ENCODE measurements at regions not wholly inside any gene's neighbourhood (a gene's known extent, or its start where the extent isn't known, plus 50 kb on each side); places are given as distances from the start of the nearest gene placed in this dataset.

DNA sequence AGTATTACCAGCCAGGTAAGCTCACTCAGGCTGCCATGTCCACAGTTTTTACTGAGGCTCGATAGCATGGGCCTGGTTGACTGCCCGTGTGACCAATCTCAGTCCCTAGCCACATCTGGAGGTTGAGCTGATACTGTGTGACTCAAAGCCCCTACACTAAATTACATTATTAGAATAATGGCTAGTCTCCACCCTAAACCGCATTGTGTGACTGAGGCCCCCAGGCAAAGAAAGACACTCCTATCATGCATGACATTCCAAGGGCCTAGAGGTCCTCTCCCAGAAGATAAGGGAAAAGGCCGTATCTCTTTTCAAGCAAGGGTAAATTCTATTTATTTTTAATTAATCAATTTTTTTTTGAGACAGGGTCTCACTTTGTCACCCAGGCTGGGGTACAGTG, 505.3 kb downstream of the HAPSTR1 start:
- no peaks in the 10 kb centered on the region for H3K4me1 ChIP-seq (ENCODE audit: control insufficient read depth, insufficient read depth, low read length)
- H3K27me3 ChIP-seq (replicated peaks; ENCODE audit: control insufficient read depth, insufficient read depth, low read length), result peaks cover 3% of the 10 kb centered on the region
- no peak for DNase-seq (ENCODE audit: low read depth)
- H3K9me3 ChIP-seq (ENCODE audit: control insufficient read depth, low read length), result no peaks in the 10 kb centered on the region
- H3K36me3 ChIP-seq (ENCODE audit: control insufficient read depth, insufficient read depth, low read length, severe bottlenecking), result no peaks in the 10 kb centered on the region
- H3K4me3 ChIP-seq (ENCODE audit: low read length), result no peak overlapping the region
- no peak overlapping the region for H3K9ac ChIP-seq (ENCODE audit: low read length)

DNA sequence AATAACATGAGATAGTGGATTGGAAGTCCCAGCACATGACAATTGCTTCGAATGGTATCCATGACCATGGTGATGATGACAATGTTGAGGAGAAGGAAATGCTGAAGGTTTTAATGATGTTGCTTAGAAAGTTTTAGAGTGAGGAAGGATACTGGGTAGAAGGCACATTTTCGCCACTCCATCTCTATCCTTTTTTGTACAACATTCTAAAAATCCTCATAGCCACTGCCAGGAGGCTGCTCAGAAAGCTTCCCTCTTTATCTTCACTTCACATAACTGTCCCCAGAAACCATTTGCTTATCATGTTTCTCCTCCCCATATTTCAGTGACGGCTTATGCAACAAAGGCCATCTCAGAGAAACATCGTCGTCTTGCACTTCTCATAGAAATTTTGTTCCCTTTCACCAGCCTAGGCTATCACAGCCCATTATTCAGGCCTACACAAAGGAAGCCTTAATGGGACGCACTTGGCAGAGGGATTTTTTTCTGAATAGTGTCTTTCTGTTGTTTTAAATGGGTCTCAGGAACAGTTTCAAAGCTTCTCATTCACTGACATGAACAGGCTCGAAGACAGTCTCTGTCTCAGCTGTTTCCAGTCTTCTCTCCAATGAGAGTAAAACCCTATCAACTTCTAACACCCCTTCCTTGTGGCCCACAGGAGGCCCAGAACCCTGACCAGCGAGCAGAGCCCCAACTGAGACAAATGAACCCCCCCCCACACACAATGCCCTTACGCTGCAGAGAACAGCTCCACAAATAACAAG, 506.7 kb downstream of the HAPSTR1 start:
- Histone ChIP-seq H3K4me3 (ENCODE audit: low read length) (no peak overlapping the region), H3K9me3 (ENCODE audit: control insufficient read depth, low read length) (no peaks in the 10 kb centered on the region), H3K27me3 (replicated peaks; ENCODE audit: control insufficient read depth, insufficient read depth, low read length) (no peaks in the 10 kb centered on the region), H3K4me1 (ENCODE audit: control insufficient read depth, insufficient read depth, low read length) (no peaks in the 10 kb centered on the region), H3K9ac (ENCODE audit: low read length) (no peak overlapping the region), H3K36me3 (ENCODE audit: control insufficient read depth, insufficient read depth, low read length, severe bottlenecking) (no peaks in the 10 kb centered on the region)
- DNase-seq (ENCODE audit: low read depth), result no peak

DNA sequence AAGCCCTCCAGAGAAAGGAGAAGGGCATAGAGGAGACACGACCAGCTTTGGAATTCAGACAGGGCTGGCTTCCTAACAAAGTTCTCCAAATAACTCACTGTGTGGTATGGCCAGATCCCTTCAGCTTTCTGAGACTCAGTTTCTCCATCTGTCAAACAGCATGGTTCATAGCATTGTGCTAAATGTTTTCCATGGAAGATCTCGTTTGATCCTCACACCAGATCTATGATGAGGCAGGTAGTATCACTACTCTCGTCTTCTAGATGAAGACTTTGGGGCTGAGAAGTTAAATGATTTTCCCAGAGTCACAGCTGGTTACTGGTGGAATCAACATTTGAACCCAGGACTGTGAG, 507.3 kb downstream of the HAPSTR1 start:
- Histone ChIP-seq H3K36me3 (ENCODE audit: control insufficient read depth, insufficient read depth, low read length, severe bottlenecking) (no peaks in the 10 kb centered on the region), H3K4me3 (ENCODE audit: low read length) (no peak overlapping the region), H3K9ac (ENCODE audit: low read length) (no peak overlapping the region), H3K4me1 (ENCODE audit: control insufficient read depth, insufficient read depth, low read length) (no peaks in the 10 kb centered on the region), H3K9me3 (ENCODE audit: control insufficient read depth, low read length) (no peaks in the 10 kb centered on the region), H3K27me3 (replicated peaks; ENCODE audit: control insufficient read depth, insufficient read depth, low read length) (no peaks in the 10 kb centered on the region)
- DNase-seq (ENCODE audit: low read depth), result no peak

DNA sequence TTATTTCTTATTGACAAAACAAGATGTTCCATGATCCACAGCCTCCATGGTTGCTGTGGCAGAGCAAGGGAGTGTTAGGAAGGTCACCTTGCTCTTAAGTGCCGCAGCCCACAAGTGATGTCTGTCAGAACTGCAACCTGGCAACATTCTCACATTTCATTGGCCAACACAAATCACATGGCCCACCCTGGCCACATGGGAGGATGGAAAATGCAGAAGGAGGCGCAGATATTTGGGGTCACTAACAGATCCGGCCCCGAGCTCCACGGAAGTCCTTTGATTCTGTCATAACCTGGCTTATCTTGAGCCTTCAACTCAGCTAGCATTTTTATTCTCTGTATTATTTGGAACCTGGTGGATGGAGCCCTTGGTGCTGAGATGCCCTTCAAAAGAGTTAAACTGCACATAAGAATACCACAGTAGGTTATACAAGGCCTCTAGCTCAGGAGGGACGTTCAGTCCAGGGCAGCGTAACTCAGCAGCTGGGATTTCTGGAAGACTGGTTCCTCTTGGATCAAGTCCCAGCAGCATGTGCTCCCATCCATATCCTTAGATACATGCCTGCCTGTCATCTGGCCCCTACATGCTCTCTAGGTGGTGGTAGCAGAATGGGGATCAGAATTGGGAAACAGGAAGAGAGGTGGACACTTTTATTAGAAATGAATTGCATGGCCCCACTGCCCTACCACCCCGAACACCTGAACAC, 508.1 kb downstream of the HAPSTR1 start:
- no peak overlapping the region for H3K4me3 ChIP-seq (ENCODE audit: low read length)
- H3K36me3 ChIP-seq (ENCODE audit: control insufficient read depth, insufficient read depth, low read length, severe bottlenecking), result no peaks in the 10 kb centered on the region
- H3K9ac ChIP-seq (ENCODE audit: low read length), result no peak overlapping the region
- H3K4me1 ChIP-seq (ENCODE audit: control insufficient read depth, insufficient read depth, low read length), result no peaks in the 10 kb centered on the region
- peaks cover 3% of the 10 kb centered on the region for H3K27me3 ChIP-seq (replicated peaks; ENCODE audit: control insufficient read depth, insufficient read depth, low read length)
- no peak for DNase-seq (ENCODE audit: low read depth)
- H3K9me3 ChIP-seq (ENCODE audit: control insufficient read depth, low read length), result no peaks in the 10 kb centered on the region

DNA sequence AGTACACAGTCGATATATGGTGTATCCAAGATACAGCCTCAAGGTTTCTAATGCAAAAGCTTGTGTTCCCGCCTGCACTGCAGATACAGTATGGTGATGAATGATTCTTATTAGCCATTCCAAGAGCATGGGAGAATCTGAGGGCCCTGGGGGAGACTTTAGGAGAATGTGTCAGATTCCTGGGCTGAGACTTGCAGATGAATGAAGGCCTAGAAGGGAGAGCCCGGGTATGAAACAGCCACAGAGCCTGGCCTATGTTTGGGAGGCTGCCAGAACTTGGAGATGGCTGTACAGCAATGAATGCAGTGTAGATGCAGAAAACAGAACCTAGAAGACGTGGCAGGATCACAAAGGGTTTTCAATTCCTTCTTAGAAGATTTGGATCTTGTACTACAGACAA, 510.7 kb downstream of the HAPSTR1 start:
- no peak overlapping the region for H3K4me3 ChIP-seq (ENCODE audit: low read length)
- H3K36me3 ChIP-seq (ENCODE audit: control insufficient read depth, insufficient read depth, low read length, severe bottlenecking), result no peaks in the 10 kb centered on the region
- peaks cover 3% of the 10 kb centered on the region for H3K27me3 ChIP-seq (replicated peaks; ENCODE audit: control insufficient read depth, insufficient read depth, low read length)
- no peak for DNase-seq (ENCODE audit: low read depth)
- no peak overlapping the region for H3K9ac ChIP-seq (ENCODE audit: low read length)
- H3K4me1 ChIP-seq (ENCODE audit: control insufficient read depth, insufficient read depth, low read length), result no peaks in the 10 kb centered on the region
- no peaks in the 10 kb centered on the region for H3K9me3 ChIP-seq (ENCODE audit: control insufficient read depth, low read length)

DNA sequence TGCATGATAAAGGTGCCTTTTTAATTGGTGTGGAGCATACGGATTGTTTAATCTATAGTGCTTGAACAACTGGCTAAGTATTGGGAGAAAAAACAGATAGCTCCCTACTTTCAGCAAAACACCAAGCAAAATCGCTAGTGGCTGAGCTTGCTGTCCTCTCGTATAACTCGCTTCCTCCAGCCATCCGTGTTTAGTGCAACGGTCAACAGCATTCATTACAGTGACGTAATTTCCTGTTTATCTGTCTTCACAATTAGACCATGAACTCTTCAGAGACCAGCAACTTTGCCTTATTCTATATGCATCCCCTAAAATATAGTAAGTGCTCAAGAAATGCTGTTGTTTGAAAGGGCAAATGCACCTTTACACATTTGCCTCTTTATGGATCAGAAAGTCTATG, 511.9 kb downstream of the HAPSTR1 start:
- Histone ChIP-seq H3K4me3 (ENCODE audit: low read length) (no peak overlapping the region), H3K4me1 (ENCODE audit: control insufficient read depth, insufficient read depth, low read length) (no peaks in the 10 kb centered on the region), H3K27me3 (replicated peaks; ENCODE audit: control insufficient read depth, insufficient read depth, low read length) (peaks cover 3% of the 10 kb centered on the region), H3K9me3 (ENCODE audit: control insufficient read depth, low read length) (no peaks in the 10 kb centered on the region), H3K9ac (ENCODE audit: low read length) (no peak overlapping the region), H3K36me3 (ENCODE audit: control insufficient read depth, insufficient read depth, low read length, severe bottlenecking) (no peaks in the 10 kb centered on the region)
- DNase-seq (ENCODE audit: low read depth), result no peak

DNA sequence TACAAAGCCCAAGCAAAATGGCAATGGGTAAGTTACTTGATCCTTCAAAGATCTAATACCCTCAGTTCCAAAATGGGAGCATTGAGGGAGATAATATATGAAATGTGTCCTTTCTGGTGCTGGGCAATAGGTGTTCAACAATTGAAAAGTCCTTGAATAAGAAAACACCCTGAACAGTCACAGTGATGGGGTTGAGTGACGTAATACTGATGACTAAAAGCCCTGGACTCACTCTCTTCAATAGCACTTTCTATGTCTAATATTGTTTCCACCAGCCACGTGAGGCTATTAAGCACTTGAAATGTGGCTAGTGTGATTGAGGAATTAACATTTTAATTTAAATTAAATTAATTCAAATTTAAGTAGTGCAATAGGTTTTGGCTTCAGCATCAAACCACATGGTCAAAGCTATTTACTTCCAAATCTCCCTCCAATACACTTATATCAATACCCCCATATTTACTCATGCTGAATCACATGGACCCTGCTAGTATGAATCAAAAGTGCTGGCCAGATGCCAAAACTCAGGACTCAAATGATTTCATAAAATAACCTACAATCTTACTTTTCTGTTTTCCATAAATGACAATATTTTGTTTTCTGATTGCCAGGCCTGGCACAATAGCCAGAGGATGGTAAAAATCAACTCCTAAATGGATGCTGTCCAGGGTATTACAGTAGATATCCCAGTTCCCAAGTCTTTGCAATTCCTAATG, 516.2 kb downstream of the HAPSTR1 start:
- peaks cover 11% of the 10 kb centered on the region for H3K27me3 ChIP-seq (replicated peaks; ENCODE audit: control insufficient read depth, insufficient read depth, low read length)
- no peaks in the 10 kb centered on the region for H3K9me3 ChIP-seq (ENCODE audit: control insufficient read depth, low read length)
- H3K36me3 ChIP-seq (ENCODE audit: control insufficient read depth, insufficient read depth, low read length, severe bottlenecking), result no peaks in the 10 kb centered on the region
- no peak for DNase-seq (ENCODE audit: low read depth)
- no peaks in the 10 kb centered on the region for H3K4me1 ChIP-seq (ENCODE audit: control insufficient read depth, insufficient read depth, low read length)
- no peak overlapping the region for H3K9ac ChIP-seq (ENCODE audit: low read length)
- no peak overlapping the region for H3K4me3 ChIP-seq (ENCODE audit: low read length)

DNA sequence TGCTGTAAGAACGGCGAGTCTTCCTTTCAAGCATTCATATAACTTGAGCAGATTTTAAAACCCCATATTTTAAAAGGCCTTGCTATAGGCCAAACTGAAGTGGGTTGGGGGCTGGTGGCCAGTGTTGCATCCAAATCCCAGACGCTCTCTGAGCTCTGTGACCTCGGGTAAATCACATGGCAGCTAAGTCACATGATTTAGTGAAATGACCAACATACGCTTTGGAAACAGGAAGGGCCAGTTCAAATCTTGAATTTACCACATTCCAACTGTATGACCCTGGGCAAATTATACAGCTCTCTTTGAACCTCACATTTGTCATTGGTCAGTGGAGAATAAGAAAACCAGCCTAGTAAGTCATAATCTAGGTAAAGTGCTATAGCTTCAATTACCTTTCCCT, 519.3 kb downstream of the HAPSTR1 start:
- no peak overlapping the region for H3K4me3 ChIP-seq (ENCODE audit: low read length)
- H3K27me3 ChIP-seq (replicated peaks; ENCODE audit: control insufficient read depth, insufficient read depth, low read length), result peaks cover 9% of the 10 kb centered on the region
- no peaks in the 10 kb centered on the region for H3K9me3 ChIP-seq (ENCODE audit: control insufficient read depth, low read length)
- no peak for DNase-seq (ENCODE audit: low read depth)
- H3K4me1 ChIP-seq (ENCODE audit: control insufficient read depth, insufficient read depth, low read length), result no peaks in the 10 kb centered on the region
- no peak overlapping the region for H3K9ac ChIP-seq (ENCODE audit: low read length)
- no peaks in the 10 kb centered on the region for H3K36me3 ChIP-seq (ENCODE audit: control insufficient read depth, insufficient read depth, low read length, severe bottlenecking)

DNA sequence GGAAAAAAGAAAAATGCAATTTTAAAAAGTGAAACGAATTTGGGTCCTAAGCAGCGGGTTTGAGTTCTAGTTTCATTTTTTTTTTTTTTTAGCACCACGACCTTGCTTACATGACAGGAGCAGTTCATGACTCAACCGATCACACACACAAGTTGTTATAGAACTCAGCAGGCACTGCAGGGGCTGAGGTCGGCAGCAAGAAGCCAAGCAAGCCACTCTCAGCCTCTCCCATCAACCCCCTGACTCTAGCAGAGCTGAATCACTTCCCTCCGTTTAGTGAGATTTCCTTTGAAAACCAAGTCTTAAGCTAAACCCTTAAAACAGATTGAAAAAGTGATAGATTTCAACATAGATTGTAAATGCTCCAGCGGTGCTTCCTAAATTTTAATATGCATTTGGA, 520.8 kb downstream of the HAPSTR1 start:
- H3K4me3 ChIP-seq (ENCODE audit: low read length), result no peak overlapping the region
- peaks cover 9% of the 10 kb centered on the region for H3K27me3 ChIP-seq (replicated peaks; ENCODE audit: control insufficient read depth, insufficient read depth, low read length)
- no peaks in the 10 kb centered on the region for H3K9me3 ChIP-seq (ENCODE audit: control insufficient read depth, low read length)
- no peaks in the 10 kb centered on the region for H3K36me3 ChIP-seq (ENCODE audit: control insufficient read depth, insufficient read depth, low read length, severe bottlenecking)
- no peak for DNase-seq (ENCODE audit: low read depth)
- no peak overlapping the region for H3K9ac ChIP-seq (ENCODE audit: low read length)
- H3K4me1 ChIP-seq (ENCODE audit: control insufficient read depth, insufficient read depth, low read length), result no peaks in the 10 kb centered on the region

DNA sequence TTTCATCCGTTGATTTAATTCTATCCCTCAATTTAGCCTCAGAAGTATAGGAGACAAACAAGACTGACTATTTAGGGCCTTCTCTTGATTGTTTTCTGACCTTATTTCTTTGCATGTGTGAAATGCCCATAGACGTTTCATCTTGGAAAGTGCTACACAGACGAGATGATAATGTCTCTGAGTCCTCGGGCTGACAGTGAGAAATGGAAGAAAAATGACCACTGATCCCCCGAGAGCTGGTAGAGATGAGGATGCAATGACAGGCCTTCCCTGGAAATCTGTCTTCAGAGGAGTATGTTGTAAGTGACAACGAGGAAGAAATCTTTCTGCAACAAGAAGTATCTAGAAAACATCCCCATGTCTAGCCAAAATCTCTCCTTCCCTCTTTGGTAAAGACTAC, 522.9 kb downstream of the HAPSTR1 start:
- H3K4me3 ChIP-seq (ENCODE audit: low read length), result no peak overlapping the region
- peaks cover 9% of the 10 kb centered on the region for H3K27me3 ChIP-seq (replicated peaks; ENCODE audit: control insufficient read depth, insufficient read depth, low read length)

DNA sequence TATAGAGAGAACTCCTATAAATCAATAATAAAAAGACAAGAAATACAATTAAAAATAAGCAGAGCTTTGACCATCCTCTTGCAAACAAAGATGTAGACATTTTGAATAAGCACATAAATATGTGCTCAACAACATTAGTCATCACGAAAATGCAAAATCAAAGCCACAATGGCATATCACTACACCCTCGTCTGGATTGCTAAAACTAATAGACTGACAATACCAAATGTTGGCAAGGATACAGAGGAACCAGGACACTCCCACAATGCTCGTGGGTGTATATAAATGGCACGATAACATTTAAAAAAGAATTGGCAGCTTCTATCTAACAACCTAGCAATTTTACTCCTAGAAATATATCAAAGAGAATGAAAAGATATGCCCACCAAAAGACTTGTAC, 530.8 kb downstream of the HAPSTR1 start:
- Histone ChIP-seq H3K27me3 (replicated peaks; ENCODE audit: control insufficient read depth, insufficient read depth, low read length) (no peaks in the 10 kb centered on the region), H3K9ac (ENCODE audit: low read length) (no peak overlapping the region), H3K36me3 (ENCODE audit: control insufficient read depth, insufficient read depth, low read length, severe bottlenecking) (no peaks in the 10 kb centered on the region), H3K9me3 (ENCODE audit: control insufficient read depth, low read length) (peaks cover 3% of the 10 kb centered on the region), H3K4me3 (ENCODE audit: low read length) (no peak overlapping the region), H3K4me1 (ENCODE audit: control insufficient read depth, insufficient read depth, low read length) (no peaks in the 10 kb centered on the region)
- DNase-seq (ENCODE audit: low read depth), result no peak

More for the DNA sequence above, 522.9 kb downstream of the HAPSTR1 start:
- Histone ChIP-seq H3K36me3 (ENCODE audit: control insufficient read depth, insufficient read depth, low read length, severe bottlenecking) (no peaks in the 10 kb centered on the region), H3K9ac (ENCODE audit: low read length) (no peak overlapping the region), H3K4me1 (ENCODE audit: control insufficient read depth, insufficient read depth, low read length) (no peaks in the 10 kb centered on the region), H3K9me3 (ENCODE audit: control insufficient read depth, low read length) (no peaks in the 10 kb centered on the region)
- DNase-seq (ENCODE audit: low read depth), result no peak

Data from adipocyte (in vitro differentiated cells).